H9 (cell line): ENCODE measurements at regions not wholly inside any gene's neighbourhood (a gene's known extent, or its start where the extent isn't known, plus 50 kb on each side); places are given as distances from the start of the nearest gene placed in this dataset.
"Not testable (repeated sequence)": the region's sequence is repeated elsewhere in the genome, so short reads cannot be mapped to it uniquely, and the experiment has no call there.

ENCODE experiments used
- DNase-seq: peaks from one replicate; pipeline ENCODE4 v3.0.0-alpha.2; 2017
- H2AFZ ChIP-seq: one replicate; pipeline ENCODE4 v1.6.1; 2013; ENCODE audit warnings: mild to moderate bottlenecking, low read length, control low read depth, moderate library complexity
- H2AK5ac ChIP-seq: 2 replicates; pipeline ENCODE4 v1.6.1; 2013; ENCODE audit warnings: low read length, control low read depth, mixed read lengths; ENCODE audit not compliant: insufficient read length
- H2BK120ac ChIP-seq: one replicate; pipeline ENCODE4 v1.6.1; 2013; ENCODE audit warnings: low read depth, mild to moderate bottlenecking, low read length, control low read depth, inconsistent platforms; ENCODE audit not compliant: poor library complexity, severe bottlenecking
- H2BK12ac ChIP-seq: 2 replicates; pipeline ENCODE4 v1.6.1; 2013; ENCODE audit warnings: low read length, control low read depth, mixed read lengths, low read depth; ENCODE audit not compliant: insufficient read length
- H2BK15ac ChIP-seq: 2 replicates; pipeline ENCODE4 v1.6.1; 2013; ENCODE audit warnings: low read depth, low read length, control low read depth
- H2BK20ac ChIP-seq: one replicate; pipeline ENCODE4 v1.6.1; 2013; ENCODE audit warnings: low read depth, mild to moderate bottlenecking, low read length, control low read depth, inconsistent platforms; ENCODE audit not compliant: poor library complexity, severe bottlenecking
- H2BK5ac ChIP-seq: 2 replicates; pipeline ENCODE4 v1.6.1; 2013; ENCODE audit warnings: low read length, control low read depth, mixed read lengths; ENCODE audit not compliant: insufficient read length
- H3K14ac ChIP-seq: 2 replicates; pipeline ENCODE4 v1.6.1; 2013; ENCODE audit warnings: low read length, control low read depth; ENCODE audit not compliant: insufficient read depth
- H3K18ac ChIP-seq: 2 replicates; pipeline ENCODE4 v1.6.1; 2013; ENCODE audit warnings: low read depth, mild to moderate bottlenecking, mixed read lengths, low read length, control low read depth; ENCODE audit not compliant: insufficient read length
- H3K23ac ChIP-seq: 2 replicates; pipeline ENCODE4 v1.6.1; 2013; ENCODE audit warnings: low read length, control low read depth, mixed read lengths, low read depth; ENCODE audit not compliant: insufficient read length
- H3K23me2 ChIP-seq: 2 replicates; pipeline ENCODE4 v1.6.1; 2013; ENCODE audit warnings: low read depth, mild to moderate bottlenecking, mixed read lengths, low read length, control low read depth; ENCODE audit not compliant: insufficient read length, poor library complexity, severe bottlenecking
- H3K27ac ChIP-seq: 2 replicates; pipeline ENCODE4 v1.5.1; 2013; ENCODE audit warnings: low read length, control low read depth, mixed read lengths, low read depth; ENCODE audit not compliant: insufficient read length
- H3K27me3 ChIP-seq: 2 replicates; pipeline ENCODE4 v1.6.1; 2013; ENCODE audit warnings: low read length, control low read depth, inconsistent platforms; ENCODE audit not compliant: insufficient read depth
- H3K4ac ChIP-seq: 2 replicates; pipeline ENCODE4 v1.6.1; 2013; ENCODE audit warnings: low read depth, mild to moderate bottlenecking, control low read depth, inconsistent platforms, low read length, moderate library complexity
- H3K4me1 ChIP-seq: 2 replicates; pipeline ENCODE4 v1.6.1; 2013; ENCODE audit warnings: low read length, control low read depth, inconsistent platforms; ENCODE audit not compliant: insufficient read depth
- H3K4me2 ChIP-seq: 2 replicates; pipeline ENCODE4 v1.6.1; 2013; ENCODE audit warnings: low read length, control low read depth, mixed read lengths; ENCODE audit not compliant: insufficient read length, insufficient read depth
- H3K56ac ChIP-seq: 2 replicates; pipeline ENCODE4 v1.6.1; 2013; ENCODE audit warnings: low read depth, mild to moderate bottlenecking, mixed read lengths, low read length, control low read depth; ENCODE audit not compliant: insufficient read length
- H3K79me1 ChIP-seq: 2 replicates; pipeline ENCODE4 v1.6.1; 2013; ENCODE audit warnings: low read depth, mild to moderate bottlenecking, moderate library complexity, low read length, control low read depth, inconsistent platforms; ENCODE audit not compliant: insufficient read depth, poor library complexity, severe bottlenecking
- H3K79me2 ChIP-seq: 2 replicates; pipeline ENCODE4 v1.6.1; 2013; ENCODE audit warnings: low read length, control low read depth, inconsistent platforms; ENCODE audit not compliant: insufficient read depth
- H3K9ac ChIP-seq: 2 replicates; pipeline ENCODE4 v1.6.1; 2013; ENCODE audit warnings: low read length, control low read depth, mixed read lengths; ENCODE audit not compliant: insufficient read length; ENCODE audit errors: extremely low read depth
- H3K9me3 ChIP-seq: one replicate; pipeline ENCODE4 v1.6.1; 2013; ENCODE audit warnings: low read depth, low read length, inconsistent platforms; ENCODE audit not compliant: control insufficient read depth
- H3T11ph ChIP-seq: one replicate; pipeline ENCODE4 v1.6.1; 2013; ENCODE audit warnings: mild to moderate bottlenecking, low read length, control low read depth, inconsistent platforms
- H4K20me1 ChIP-seq: one replicate; pipeline ENCODE4 v1.6.1; 2013; ENCODE audit not compliant: control insufficient read depth, insufficient read length, insufficient read depth
- H4K5ac ChIP-seq: 2 replicates; pipeline ENCODE4 v1.6.1; 2013; ENCODE audit warnings: low read depth, mild to moderate bottlenecking, mixed read lengths, low read length, control low read depth; ENCODE audit not compliant: insufficient read length
- H4K8ac ChIP-seq: replicated peaks from 2 replicates; pipeline ENCODE4 v1.6.1; 2013; ENCODE audit warnings: low read length, control low read depth, mixed read lengths, low read depth; ENCODE audit not compliant: insufficient read length
- H4K91ac ChIP-seq: 2 replicates; pipeline ENCODE4 v1.6.1; 2013; ENCODE audit warnings: low read depth, mild to moderate bottlenecking, moderate library complexity, mixed read lengths, low read length, control low read depth; ENCODE audit not compliant: insufficient read length
- H3K27ac Mint-ChIP-seq, 3 experiments: 2 replicates in 2 of 3; 3 replicates in 1 of 3; pipeline ENCODE4 v1.8.0; 2020 to 2021; ENCODE audit warnings: mixed read lengths in 3 of 3, mild to moderate bottlenecking in 1 of 3, moderate library complexity in 1 of 3
- H3K27me3 Mint-ChIP-seq: 2 replicates; pipeline ENCODE4 v1.8.0; 2021; ENCODE audit warnings: low read depth, mild to moderate bottlenecking, moderate library complexity, mixed read lengths
- H3K36me3 Mint-ChIP-seq, 3 experiments: 2 replicates in 2 of 3; 3 replicates in 1 of 3; pipeline ENCODE4 v1.8.0; 2020 to 2021; ENCODE audit warnings: low read depth in 3 of 3, mixed read lengths in 3 of 3; ENCODE audit not compliant: insufficient read depth in 1 of 3
- H3K4me1 Mint-ChIP-seq, 2 experiments: 2 replicates each; pipeline ENCODE4 v1.8.0; 2020; ENCODE audit warnings: mixed read lengths in 2 of 2
- H3K4me3 Mint-ChIP-seq, 2 experiments: 2 replicates in 1 of 2; 3 replicates in 1 of 2; pipeline ENCODE4 v1.8.0; 2020 to 2021; ENCODE audit warnings: mild to moderate bottlenecking in 2 of 2, mixed read lengths in 2 of 2, moderate library complexity in 1 of 2
- H3K9me3 Mint-ChIP-seq, 2 experiments: 2 replicates in 1 of 2; 3 replicates in 1 of 2; pipeline ENCODE4 v1.8.0; 2020; ENCODE audit warnings: mild to moderate bottlenecking in 2 of 2, mixed read lengths in 2 of 2, moderate library complexity in 1 of 2
- WGBS: extraction: QIAGEN DNeasy Blood & Tissue Kit; methylation state at CpG from one replicate; pipeline ENCODE4 v1.1.7; 2013; ENCODE audit warnings: missing lambda C conversion rate, low lambda C conversion rate, mixed read lengths; ENCODE audit not compliant: insufficient read length; ENCODE audit errors: extremely low coverage; 5-methylcytosine and 5-hydroxymethylcytosine counted together

GRCh38 chr21:25531538-25532250, 75.6 kb downstream of the MRPL39 start:
- not testable (repeated sequence) for H3T11ph ChIP-seq, H3K18ac ChIP-seq, H4K20me1 ChIP-seq, H3K56ac ChIP-seq, H3K27ac ChIP-seq, H3K4me2 ChIP-seq, H3K4ac ChIP-seq, H3K9ac ChIP-seq, H3K79me2 ChIP-seq, H3K4me1 ChIP-seq, H2BK15ac ChIP-seq, H3K4me1 Mint-ChIP-seq, H3K23ac ChIP-seq, H3K9me3 ChIP-seq, H2BK5ac ChIP-seq, H2AFZ ChIP-seq, H4K8ac ChIP-seq, H2AK5ac ChIP-seq, H3K4me3 Mint-ChIP-seq, H3K27me3 ChIP-seq, H4K5ac ChIP-seq, H2BK20ac ChIP-seq, H2BK12ac ChIP-seq, H3K27me3 Mint-ChIP-seq, H3K9me3 Mint-ChIP-seq, H3K23me2 ChIP-seq, H3K14ac ChIP-seq, H3K36me3 Mint-ChIP-seq, DNase-seq, H2BK120ac ChIP-seq, H3K27ac Mint-ChIP-seq, H4K91ac ChIP-seq, H3K79me1 ChIP-seq
- no CpG with 5 or more reads among the region's 12 CpGs for WGBS
